SHP77 (cell line): ENCODE measurements at regions not wholly inside any gene's neighbourhood (a gene's known extent, or its start where the extent isn't known, plus 50 kb on each side); places are given as distances from the start of the nearest gene placed in this dataset.
"Not testable (repeated sequence)": the region's sequence is repeated elsewhere in the genome, so short reads cannot be mapped to it uniquely, and the experiment has no call there.

ENCODE experiments used
- DNase-seq, 2 experiments: peaks; one replicate each; lab custom pipeline; 2025; lab: John Stamatoyannopoulos, UW

DNA sequence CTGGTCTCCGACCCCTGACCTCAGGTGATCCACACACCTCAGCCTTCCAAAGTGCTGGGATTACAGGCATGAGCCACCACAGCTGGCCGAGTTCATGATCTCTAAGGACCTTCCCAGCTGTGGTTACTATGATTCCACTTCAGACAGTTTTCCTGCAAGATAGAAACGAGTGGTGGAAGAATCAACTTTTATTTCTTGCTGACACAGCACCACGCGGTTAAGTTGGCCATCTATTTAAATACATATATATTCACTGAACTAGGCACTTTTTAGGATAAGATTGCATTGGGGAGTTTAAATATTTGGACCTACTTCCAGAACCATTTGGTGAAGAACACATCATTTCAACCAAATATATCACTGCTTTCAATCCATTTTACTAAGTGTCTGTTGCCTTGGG is 213.4 kb downstream of the TBX5 start:
- no peak for DNase-seq

DNA sequence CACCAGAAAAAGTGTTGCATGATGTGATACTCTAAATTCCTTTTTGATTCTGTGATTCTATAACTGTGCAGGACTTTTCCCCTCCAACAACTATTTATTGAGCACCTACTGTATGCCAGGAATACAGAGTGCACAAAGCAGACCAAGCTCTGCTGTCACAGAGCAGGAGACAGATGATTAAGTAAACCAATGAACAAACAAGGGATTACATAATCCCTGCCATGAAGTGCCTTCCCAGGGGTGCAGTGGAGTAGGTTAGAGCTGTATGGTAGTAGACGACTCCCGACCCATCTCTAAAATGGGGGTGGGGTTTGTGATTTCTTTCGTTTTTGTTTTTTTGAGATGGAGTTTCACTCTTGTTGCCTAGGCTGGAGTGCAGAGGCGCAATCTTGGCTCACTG is 213.9 kb downstream of the TBX5 start:
- DNase-seq, result no peak

DNA sequence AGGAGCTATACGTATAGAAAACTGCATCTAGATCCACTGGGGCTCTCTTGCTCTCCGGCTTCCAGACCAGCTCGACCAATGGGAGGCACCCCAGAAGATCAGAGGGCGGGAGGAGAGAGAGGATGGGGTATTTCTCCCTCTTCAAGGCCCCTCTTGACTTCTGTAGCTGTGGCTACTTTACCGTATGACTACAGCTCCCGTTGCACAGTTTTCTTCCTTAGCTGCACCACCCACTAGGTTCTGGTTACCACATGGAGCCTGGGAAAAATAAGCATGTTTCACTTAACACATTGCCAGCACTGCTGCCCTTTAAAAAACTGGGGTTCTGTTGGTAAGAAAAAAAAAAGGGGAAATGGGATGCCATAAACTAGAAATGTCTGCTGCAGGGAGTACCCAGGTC is 214.4 kb downstream of the TBX5 start:
- no peak for DNase-seq

DNA sequence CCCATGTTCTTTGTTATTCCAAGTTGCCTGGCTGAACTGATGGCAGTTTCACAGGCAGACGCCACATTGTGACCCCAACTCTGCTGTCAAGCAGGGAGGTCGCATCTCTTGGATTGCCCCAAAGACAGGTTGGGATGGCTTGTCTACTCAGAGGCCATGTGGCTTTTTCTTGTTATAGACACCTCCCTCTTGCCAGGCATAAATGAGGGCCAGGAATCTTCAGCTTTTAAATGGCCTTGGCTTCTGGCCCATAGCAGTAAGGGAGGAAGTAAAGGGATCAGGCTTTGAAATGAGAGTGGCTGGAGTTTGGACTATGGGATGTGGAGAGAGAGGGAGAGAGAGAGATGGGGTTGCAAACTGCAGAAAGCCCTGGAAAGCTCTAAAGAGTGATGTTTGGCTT is 215.0 kb downstream of the TBX5 start:
- no peak for DNase-seq

DNA sequence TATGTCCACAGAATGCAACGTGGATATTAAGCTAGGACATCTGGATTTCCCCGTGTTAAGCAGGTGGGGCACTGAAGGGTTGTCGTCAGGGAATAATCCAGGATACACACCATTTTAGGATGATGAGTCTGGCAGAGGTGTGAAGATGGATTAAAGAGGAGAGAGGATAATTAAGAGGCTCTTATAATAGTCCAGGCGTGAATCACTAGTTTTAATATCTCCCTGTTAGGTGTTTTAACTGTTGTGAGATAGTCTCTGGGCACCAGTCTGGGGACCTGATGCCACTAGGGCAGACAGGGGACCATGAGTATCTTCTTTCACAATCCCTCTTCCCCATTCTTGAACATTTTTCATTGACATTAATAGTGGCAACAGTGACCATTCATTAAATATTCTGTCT is 216.7 kb downstream of the TBX5 start:
- no peak for DNase-seq

DNA sequence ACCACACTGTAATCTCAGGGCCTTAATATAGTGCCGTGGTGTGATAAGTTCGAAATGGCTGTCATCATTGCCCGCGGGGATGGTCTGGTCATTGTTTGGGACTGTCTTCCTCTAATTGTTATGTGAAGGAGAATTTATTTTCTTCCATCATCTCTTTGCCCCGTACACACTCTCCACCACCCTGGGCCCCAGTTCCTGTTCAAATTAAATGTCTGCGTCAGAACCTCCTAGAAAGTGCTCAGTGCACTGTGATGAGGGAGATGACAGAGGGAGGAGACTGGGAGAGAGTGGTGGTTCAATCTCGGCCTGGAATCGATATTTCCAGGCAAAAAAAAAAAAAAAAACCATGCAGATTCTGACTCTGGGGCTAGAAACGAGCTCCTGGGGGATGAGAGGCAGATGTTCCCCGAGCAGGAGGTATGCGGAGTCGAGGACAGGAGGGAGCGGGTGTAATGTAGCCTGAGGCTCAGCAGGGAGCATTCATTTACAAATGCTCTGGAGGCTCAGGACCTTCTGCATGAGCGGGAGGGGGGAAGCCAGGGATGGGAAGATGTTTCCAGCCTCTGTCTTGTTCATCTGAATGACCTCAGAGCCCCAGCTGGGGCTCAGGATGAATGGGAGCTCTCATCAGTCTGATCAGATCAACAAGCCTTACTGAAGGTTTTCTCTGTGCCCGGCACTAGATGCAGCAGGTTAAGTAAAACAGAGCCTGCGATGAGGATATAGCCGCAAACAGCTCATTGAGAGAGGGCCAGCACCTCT is 219.5 kb downstream of the TBX5 start:
- DNase-seq, result no peak

DNA sequence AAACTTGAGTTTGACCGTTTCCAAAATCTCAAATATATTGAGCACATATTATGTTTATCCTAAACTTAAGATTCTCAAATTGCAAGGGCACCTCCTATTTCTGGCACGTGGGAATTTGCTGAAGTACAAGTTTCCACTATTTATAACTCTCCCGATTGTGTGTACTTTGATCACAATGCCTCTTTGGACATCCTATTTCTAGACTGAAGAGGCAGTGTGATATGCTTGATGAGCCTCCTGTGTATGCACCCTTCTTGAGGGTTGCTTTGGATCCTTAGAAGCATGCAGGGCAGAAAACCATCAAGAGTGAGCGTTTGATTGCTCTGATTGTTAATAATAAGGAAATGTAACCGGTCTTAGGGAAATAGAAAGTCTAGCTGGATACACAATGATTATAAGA is 218.9 kb upstream of the RBM19 start:
- DNase-seq, result no peak

DNA sequence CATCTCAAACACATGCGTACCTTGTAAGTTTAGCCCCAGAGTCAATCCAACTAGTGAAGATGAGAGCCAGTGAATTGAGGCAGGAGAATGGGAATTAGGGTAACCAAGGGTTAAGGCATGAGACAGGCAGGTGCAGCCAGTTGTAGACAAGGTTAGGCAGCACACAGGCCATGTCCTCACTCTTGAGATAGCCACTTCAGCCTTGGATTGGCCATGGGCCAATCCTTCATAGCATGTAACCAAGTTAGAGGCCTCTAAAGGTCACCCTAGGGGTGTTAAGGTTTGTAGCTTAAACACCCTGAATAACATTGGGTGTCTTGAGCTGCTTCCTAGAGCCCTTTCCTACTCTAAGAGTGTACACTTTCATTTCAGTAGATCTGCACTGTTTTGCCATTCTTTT is 208.2 kb upstream of the RBM19 start:
- no peak for DNase-seq

DNA sequence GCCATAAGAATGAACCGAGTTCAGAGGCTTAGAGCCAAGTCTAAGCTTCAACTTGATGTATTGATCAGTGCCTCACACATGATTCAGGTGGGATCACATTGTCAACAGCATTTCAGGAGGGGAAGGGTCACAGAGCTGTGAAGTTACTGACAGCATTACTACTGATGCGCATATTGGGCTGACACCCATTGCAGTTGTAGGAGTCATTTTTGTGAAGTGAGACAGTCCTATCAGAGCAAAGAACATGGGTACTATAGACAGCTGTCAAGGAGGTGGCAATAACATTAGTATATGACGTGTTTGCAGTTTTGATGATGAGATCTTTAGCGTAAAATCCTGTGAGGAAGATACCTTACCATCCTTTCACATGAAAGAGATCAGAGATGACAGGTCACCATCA is 206.0 kb upstream of the RBM19 start:
- no peak for DNase-seq

DNA sequence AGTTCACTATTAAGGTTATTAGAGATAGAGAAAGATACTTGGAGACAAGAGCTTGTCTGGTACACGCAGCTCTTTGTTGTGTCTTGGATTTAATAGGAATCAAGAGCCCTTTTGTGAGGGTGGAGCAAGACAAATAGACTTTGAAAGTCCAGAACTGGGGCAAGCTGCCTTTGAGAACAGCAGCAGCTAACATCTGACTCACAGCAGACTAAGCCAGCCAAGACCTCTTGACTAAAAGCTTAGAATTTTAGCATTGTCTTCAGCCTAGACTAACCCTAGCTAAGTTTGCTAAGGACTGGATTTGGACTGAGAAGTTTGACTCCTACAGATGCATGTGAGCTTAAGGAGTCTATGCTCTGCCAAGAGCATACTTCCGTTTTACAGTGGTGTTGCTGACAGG is 201.9 kb upstream of the RBM19 start:
- DNase-seq, result no peak

DNA sequence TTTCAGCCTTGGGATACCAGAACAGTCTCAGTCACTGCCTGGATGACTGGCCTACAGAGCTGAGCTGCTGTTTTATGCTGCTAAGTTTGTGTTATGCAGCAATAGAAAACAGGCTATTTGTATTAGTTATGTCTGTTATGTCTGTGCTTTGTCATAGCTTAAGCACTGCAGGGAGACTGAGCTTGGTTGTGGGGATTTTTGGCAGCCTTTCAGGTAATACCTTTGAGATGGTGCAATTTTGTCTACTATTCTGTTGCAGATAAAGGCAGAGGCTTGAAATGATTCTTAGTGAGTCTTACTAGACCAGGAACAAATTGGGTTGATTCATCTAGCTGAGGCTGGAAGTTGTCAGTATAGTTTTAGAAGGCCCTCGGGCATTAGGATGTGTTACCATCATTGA is 201.3 kb upstream of the RBM19 start:
- no peak for DNase-seq

DNA sequence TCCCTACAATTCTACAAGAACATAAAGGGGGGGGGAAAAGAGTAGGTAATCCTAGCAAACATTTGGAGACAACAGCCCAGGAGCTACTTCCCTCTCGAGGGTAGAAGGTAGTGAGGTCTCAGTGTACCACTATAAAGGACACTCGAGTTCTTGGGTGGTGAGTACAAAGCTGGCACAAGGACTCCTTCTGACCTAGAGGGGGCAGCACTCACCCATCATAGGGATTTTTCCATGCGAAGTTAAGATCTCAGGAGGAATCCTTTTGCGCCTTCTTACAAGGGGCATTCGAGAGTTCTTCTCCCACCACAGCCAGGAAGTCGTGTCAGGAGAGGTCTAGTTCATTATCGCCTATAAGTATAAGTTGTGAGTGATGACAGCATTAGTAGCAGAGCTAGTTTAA is 200.2 kb upstream of the RBM19 start:
- peak; percentile 7 to 17 for DNase-seq

DNA sequence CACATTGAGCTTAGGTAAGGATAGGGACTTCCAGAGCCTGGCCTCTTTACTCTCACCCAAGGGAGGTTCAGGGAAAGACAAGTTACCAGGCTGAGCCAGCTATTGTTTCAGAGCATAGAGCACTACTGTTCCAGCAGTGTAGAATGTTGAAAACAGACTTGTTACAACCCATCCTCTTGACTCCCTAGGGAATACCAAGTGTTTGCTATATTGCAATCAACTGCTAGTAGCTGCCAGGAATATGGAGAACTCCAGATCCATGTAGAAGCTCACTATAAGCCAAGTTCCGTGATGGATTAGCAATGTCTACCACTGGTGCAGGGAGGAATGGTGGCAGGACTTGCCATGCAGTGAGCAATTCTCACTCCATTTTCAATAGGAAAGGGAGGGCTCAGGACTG is 199.8 kb upstream of the RBM19 start:
- no peak for DNase-seq

DNA sequence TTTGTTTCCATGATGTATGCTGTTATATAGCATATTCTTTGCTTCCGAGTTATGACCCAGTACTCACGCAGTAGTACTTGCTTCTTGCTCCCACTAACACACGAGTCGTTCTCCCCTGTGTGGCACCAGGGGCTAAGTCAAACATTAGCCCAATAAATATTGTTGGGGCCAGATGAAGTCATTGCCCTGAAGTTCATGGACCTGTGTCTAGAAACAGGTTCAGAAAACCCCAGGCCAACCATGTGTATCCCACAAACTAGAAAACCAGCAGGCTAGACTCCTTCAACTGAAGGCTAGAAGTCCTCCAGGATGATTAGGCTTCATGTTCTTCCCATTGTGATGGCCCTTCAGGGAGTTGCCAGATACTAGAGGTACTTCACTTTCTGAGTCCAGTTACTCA is 198.2 kb upstream of the RBM19 start:
- no peak for DNase-seq

DNA sequence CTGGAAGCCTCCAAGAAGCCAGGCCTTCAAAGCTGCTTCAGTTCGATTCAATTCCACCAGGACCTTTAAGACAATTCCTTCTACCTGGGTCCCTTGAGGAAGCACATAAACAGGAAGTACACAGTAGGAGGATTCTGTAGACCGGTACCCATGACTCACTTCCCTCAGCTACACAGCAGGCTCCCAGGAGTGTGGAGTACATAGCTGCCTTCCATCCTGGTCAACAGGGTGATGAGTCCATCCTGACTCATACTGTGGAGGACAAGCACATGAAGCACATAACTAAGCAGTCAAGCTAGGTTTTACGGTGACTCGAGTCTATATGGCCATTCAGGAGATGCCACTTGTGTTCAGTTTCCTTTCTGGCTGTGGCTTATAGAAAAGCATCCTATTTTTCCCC is 197.6 kb upstream of the RBM19 start:
- no peak for DNase-seq

DNA sequence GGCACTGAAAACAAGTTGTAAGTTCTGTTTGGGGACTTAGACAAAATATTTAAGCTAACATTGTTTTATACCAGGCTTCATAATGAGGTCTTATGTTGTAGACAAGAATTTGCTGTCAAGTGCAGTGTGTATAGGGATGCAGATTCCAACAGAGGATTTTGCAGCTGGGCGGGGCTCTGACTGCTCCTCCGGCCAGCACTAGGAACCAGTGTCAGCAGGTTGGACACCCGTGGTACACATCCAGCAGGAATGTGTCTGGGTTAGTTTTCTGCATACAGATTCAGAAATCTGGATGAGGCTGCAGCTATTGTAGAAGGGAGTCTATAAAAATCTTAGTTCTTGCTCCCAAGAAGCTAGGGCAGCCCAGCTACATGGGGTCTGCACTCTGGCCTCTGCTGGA is 194.3 kb upstream of the RBM19 start:
- DNase-seq, result no peak

DNA sequence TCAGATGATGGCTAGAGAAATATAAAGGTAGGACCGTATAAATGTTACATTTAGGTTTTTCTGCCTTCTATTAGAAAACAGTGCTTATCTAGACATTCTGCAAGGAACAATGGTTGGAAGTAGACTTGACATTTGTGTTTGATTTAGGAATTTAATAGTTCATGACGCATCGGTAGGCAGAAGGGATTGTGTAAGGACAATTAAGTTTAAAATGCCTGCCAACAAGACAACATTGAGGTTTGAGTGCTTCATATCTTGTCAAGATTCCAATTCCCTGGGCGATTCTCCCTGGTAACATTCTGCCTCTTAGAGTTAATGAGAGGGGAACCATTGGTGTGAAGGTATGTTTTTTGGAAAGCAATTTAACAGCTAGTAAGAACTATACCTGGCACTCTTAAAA is 186.8 kb upstream of the RBM19 start:
- no peak for DNase-seq

DNA sequence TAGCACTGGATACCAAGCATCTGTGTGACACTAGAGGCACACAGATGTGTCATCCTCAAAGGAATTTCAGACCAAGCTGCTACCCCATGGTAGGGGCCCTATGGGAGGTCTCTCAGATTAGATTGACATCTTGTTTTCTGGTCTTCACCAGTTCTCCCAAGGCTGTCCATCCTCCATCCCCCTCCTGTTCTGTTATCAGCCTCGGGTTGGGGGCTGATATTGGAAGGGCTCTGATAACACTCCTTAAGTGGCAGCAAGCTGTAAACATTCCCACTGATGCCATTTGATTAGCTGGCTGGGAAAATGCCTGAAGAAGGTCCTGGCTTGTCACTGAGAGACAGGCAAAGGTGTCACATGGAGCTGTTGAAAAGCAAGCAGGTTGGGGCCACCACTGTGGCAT is 185.9 kb upstream of the RBM19 start:
- DNase-seq, result no peak

DNA sequence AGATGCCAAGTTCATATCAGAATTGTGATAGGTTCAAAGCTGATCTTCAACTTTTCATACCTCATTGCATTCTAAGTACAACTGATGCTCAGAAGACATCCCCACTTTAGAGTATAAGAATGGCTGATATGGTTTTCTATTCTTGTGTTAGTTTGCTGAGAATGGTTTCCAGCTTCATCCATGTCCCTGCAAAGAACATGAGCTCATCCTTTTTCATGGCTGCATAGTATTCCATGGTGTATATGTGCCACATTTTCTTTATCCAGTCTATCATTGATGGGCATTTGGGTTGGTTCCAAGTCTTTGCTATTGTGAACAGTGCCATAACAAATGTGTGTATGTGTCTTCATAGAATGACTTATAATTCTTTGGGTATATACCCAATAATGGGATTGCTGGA is 184.5 kb upstream of the RBM19 start:
- DNase-seq, result not testable (repeated sequence)

DNA sequence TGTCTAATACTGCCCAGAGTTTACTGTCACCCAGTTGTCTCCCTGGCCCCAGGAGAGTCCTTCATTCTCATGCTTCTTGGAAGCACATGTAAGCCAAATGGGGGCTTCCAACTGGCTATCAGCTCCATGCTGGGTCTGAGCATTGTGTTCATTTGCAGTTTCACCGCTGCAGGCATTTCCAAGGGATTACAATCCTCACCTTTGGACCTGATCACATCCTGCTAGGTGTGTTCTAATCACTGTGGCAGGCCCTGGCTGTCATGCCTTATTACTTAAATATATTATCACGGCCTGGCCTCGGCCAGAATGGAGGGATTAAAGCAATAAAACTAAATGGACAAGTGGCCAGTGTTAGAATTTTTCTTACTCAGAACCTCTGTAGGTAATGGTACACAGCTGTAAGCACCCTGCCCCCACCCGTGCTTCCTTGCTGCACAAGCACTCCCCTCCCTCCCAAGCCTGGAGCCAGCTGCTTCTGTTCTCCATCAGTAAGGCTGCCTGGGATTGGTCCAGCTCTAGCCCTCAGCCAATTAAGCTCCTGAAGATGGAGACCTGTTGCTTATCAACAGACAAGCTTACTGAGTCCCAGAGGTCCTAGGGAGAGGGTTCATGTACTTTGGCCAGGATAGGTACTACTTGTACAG is 175.9 kb upstream of the RBM19 start:
- no peak for DNase-seq

DNA sequence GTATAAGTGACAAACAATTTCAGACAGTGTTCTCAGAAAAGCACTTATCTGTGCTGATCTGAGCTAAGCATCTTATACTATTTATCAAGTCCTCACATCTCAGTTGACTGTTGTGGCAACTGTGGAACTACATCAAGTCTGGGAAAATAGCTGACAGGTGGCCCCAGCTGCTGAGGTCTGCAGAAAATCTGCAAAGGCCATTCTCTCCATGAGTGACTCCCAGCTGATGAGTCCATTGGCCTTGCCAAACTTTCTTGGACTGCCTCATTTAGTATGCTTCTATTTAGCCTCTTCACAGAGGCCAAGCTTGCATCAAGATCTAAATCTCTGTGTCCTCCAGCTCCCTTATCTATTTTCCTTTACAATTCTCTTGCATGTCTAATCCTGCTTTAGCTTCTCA is 174.5 kb upstream of the RBM19 start:
- no peak for DNase-seq

DNA sequence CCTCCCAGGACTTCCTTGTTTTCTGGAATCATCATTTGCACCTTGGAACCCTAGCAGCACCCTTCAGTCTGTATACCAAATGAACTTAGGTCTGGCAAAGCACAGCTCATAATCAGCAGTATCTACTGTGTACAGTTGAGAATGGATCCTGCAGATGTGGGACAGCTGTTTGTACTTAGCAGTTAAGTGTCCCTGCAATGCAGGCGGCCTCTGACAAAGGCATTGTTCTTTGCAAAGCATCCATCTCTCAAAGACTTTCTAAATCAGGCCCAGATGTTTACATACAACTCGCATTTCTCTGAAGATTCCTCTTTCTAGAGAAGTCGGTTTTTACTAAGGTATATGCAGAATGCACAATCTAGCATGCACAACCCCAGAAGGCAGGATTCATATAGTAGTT is 170.5 kb upstream of the RBM19 start:
- no peak for DNase-seq

DNA sequence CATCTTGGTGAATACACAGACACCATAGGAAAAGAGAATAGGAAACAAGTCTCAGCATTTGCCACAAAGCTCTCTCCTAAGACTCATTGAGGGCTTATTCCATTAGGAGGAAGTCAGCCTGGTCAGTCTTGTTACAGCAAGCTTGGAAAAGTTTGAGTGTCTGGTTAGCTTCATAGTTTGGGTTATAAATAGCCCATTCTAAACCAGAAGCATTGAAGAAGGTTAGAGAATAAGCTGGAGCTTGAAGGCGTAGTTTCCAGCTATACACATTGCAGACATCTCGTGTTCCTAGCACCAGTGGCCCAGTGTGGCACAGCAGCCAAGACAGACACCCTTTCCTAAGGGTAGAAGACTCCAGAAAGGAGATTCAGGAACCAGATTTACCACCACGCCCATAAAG is 168.8 kb upstream of the RBM19 start:
- no peak for DNase-seq

DNA sequence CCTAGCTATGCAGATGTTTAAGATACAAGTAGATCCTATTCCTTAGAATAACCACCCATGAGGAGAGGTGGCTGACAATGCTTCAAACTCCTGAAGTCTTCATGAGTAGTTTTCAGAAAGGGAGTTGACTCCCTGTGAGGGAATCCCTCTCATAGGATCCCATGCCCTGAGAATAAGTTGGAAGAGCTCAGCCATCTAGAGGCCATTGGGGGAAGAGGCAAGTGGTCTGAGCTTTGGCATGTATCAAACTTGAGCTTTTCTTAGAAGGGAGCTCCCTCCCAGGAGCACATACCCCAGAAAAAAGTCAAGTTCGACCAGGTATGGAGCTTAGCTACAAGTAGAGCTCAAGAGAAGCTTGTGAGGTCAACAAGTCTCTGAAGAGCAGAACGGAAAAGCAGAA is 165.7 kb upstream of the RBM19 start:
- no peak for DNase-seq
